Panc1 (cell line): ENCODE measurements at regions not wholly inside any gene's neighbourhood (a gene's known extent, or its start where the extent isn't known, plus 50 kb on each side); places are given as distances from the start of the nearest gene placed in this dataset.

Experiments used
- ATAC-seq: fragments of 200-7000 bp; cut with Tn5 transposase; 2 replicates; pipeline ENCODE4 v1.9.1; 2020; ENCODE audit warnings: mild to moderate bottlenecking, moderate library complexity
- BruUV-seq: library from RNA; stranded (reverse); fragments of 400-500 nt; replicated peaks from 2 replicates; lab custom pipeline; 2021; lab: Mats Ljungman, UMichigan
- CTCF ChIA-PET: fragments of 300-600 bp; sonication (Branson Sonifier 250); formaldehyde crosslinking; loops from one replicate; lab custom pipeline; 2022; ENCODE audit warnings: antibody characterized with exemption; lab: Charles Lee
- POLR2A ChIA-PET: fragments of 300-600 bp; sonication (Branson Sonifier 250); formaldehyde crosslinking; loops from one replicate; lab custom pipeline; 2022; ENCODE audit warnings: antibody characterized with exemption; lab: Charles Lee
- DNase-seq: peaks from one replicate; pipeline ENCODE4 v3.0.0-alpha.2; 2010; ENCODE audit warnings: low read depth, low spot score
- H3K27ac ChIP-seq: 2 replicates; pipeline ENCODE4 v1.5.1; 2011; ENCODE audit warnings: mild to moderate bottlenecking, low read length, inconsistent platforms
- H3K27me3 ChIP-seq: fragments of 200-500 bp; sonication (Bioruptor generic); 2 replicates; pipeline ENCODE4 v1.6.0; 2014; ENCODE audit warnings: low read length, inconsistent platforms; ENCODE audit not compliant: control insufficient read depth, insufficient read depth
- H3K36me3 ChIP-seq: fragments of 200-500 bp; sonication (Bioruptor generic); 2 replicates; pipeline ENCODE4 v1.5.1; 2014; ENCODE audit warnings: inconsistent platforms, mild to moderate bottlenecking, low read length, moderate library complexity; ENCODE audit not compliant: control insufficient read depth, insufficient read depth
- H3K4me1 ChIP-seq: 2 replicates; pipeline ENCODE4 v1.5.1; 2011; ENCODE audit warnings: inconsistent platforms, mild to moderate bottlenecking, low read length, moderate library complexity; ENCODE audit not compliant: control insufficient read depth, insufficient read depth
- H3K4me3 ChIP-seq, 2 experiments: 2 replicates each; pipeline ENCODE4 v1.5.1; 2011 to 2012; ENCODE audit warnings: low read depth in 2 of 2, low read length in 2 of 2, mild to moderate bottlenecking in 2 of 2, inconsistent platforms in 1 of 2, moderate library complexity in 1 of 2
- H3K9me3 ChIP-seq: fragments of 200-500 bp; sonication (Bioruptor generic); 2 replicates; pipeline ENCODE4 v1.5.1; 2014; ENCODE audit warnings: low read depth, mild to moderate bottlenecking, inconsistent platforms, low read length, moderate library complexity; ENCODE audit not compliant: control insufficient read depth, insufficient read depth
- CTCF ChIP-seq: fragments of 450-650 bp; IDR thresholded peaks from 2 replicates; pipeline ENCODE4 v1.5.1; 2017; ENCODE audit warnings: mild to moderate bottlenecking
- POLR2AphosphoS5 ChIP-seq: IDR thresholded peaks from 2 replicates; pipeline ENCODE4 v1.6.1; 2012; ENCODE audit warnings: mild to moderate bottlenecking, low read depth, low read length, moderate library complexity
- REST ChIP-seq, 2 experiments: IDR thresholded peaks; 2 replicates each; pipeline ENCODE4 v1.6.1; 2011 to 2012; ENCODE audit warnings: low read depth in 2 of 2, control low read depth in 1 of 2, low read length in 1 of 2, mild to moderate bottlenecking in 1 of 2, moderate library complexity in 1 of 2; ENCODE audit not compliant: insufficient read depth in 1 of 2
- SIN3A ChIP-seq: IDR thresholded peaks from 2 replicates; pipeline ENCODE4 v1.6.1; 2012; ENCODE audit warnings: low read depth, mild to moderate bottlenecking, low read length, moderate library complexity, borderline replicate concordance; ENCODE audit not compliant: insufficient read depth
- TCF7L2 ChIP-seq: IDR thresholded peaks from 2 replicates; pipeline ENCODE4 v1.6.1; 2011; ENCODE audit warnings: mild to moderate bottlenecking, low read depth, low read length, inconsistent platforms
- in situ Hi-C: cut with HindIII; loops from 2 replicates; pipeline ENCODE4 v1.10.0; 2016; ENCODE audit warnings: low sequenced_read_pairs, low pct_unique_long_range_greater_than_20kb
- intact Hi-C: fragments of 100-400 bp; cut with micrococcal nuclease; formaldehyde crosslinking; loops from one replicate; pipeline ENCODE4 v1.10.0; 2022; ENCODE audit not compliant: unreplicated experiment

GRCh38 chr6:12613811-12614210 lies 102.8 kb upstream of the PHACTR1 start:
- Histone ChIP-seq H3K36me3 (no peaks in the 10 kb centered on the region), H3K4me3 (no peak overlapping the region), H3K9me3 (no peaks in the 10 kb centered on the region), H3K27me3 (no peaks in the 10 kb centered on the region), H3K4me1 (no peaks in the 10 kb centered on the region), H3K27ac (no peak overlapping the region)
- ChIA-PET CTCF (no interaction called here), POLR2A (no interaction called here)
- no TSS peak for BruUV-seq
- intact Hi-C loops = no loop called here
- no peak for ATAC-seq
- TF ChIP-seq TCF7L2 (no peak), CTCF (no peak), SIN3A (no peak), REST (IDR thresholded peaks at IDR 0.05; ENCODE audit: insufficient read depth in 1 of 2, low read depth in 2 of 2, low read length in 1 of 2) (no peak), POLR2AphosphoS5 (no peak)
- DNase-seq = no peak
- in situ Hi-C loops = no loop called here

- POLR2A ChIA-PET = no interaction called here
- no peaks in the 10 kb centered on the region for H3K4me1 ChIP-seq
- no peaks in the 10 kb centered on the region for H3K36me3 ChIP-seq
- in situ Hi-C loops (no loop called here), intact Hi-C loops (no loop called here)
- no peak for DNase-seq
- CTCF ChIA-PET = no interaction called here
- no peak for ATAC-seq
- no peak for TF ChIP-seq SIN3A
- H3K27me3 ChIP-seq = no peaks in the 10 kb centered on the region
- no TSS peak for BruUV-seq
- no peak overlapping the region for H3K4me3 ChIP-seq
- no peaks in the 10 kb centered on the region for H3K9me3 ChIP-seq
- no peak overlapping the region for H3K27ac ChIP-seq
Observed at GRCh38 chr6:12614456-12614855, 102.1 kb upstream of the PHACTR1 start.

- H3K27ac ChIP-seq = no peak overlapping the region
- ATAC-seq (no peak), DNase-seq (no peak)
- ChIA-PET POLR2A (no interaction called here), CTCF (no interaction called here)
- no peaks in the 10 kb centered on the region for H3K4me1 ChIP-seq
- no peaks in the 10 kb centered on the region for H3K36me3 ChIP-seq
- H3K9me3 ChIP-seq = no peaks in the 10 kb centered on the region
- no peaks in the 10 kb centered on the region for H3K27me3 ChIP-seq
- in situ Hi-C loops = no loop called here
- no TSS peak for BruUV-seq
- H3K4me3 ChIP-seq = no peak overlapping the region
- TF ChIP-seq CTCF (no peak), TCF7L2 (no peak), SIN3A (no peak), POLR2AphosphoS5 (no peak), REST (IDR thresholded peaks at IDR 0.05; ENCODE audit: insufficient read depth in 1 of 2, low read depth in 2 of 2, low read length in 1 of 2) (no peak)
- intact Hi-C loops = no loop called here
Observed at GRCh38 chr6:12618296-12618695, 98.3 kb upstream of the PHACTR1 start.
